H1 (cell line): ENCODE measurements at regions not wholly inside any gene's neighbourhood (a gene's known extent, or its start where the extent isn't known, plus 50 kb on each side); places are given as distances from the start of the nearest gene placed in this dataset.

Source experiments
- BACH1 ChIP-seq: IDR thresholded peaks from 2 replicates; pipeline ENCODE4 v1.6.1; 2012; ENCODE audit warnings: low read length, improper control_type of control experiment
- SIN3A ChIP-seq, 2 experiments: IDR thresholded peaks in 1 of 2; conservative IDR thresholded peaks in 1 of 2; 2 replicates each; pipeline ENCODE4 v1.6.1; 2011 to 2012; ENCODE audit warnings: low read length in 2 of 2, improper control_type of control experiment in 1 of 2, low read depth in 1 of 2, mild to moderate bottlenecking in 1 of 2
- SP4 ChIP-seq: IDR thresholded peaks from 2 replicates; pipeline ENCODE4 v1.6.1; 2012; ENCODE audit warnings: low read length, inconsistent platforms
- SRF ChIP-seq: IDR thresholded peaks from 2 replicates; pipeline ENCODE4 v1.6.1; 2011; ENCODE audit warnings: mild to moderate bottlenecking, low read depth, low read length, moderate library complexity
- TAF7 ChIP-seq: optimal IDR thresholded peaks from 2 replicates; pipeline ENCODE3; 2011; ENCODE audit warnings: low read depth, mild to moderate bottlenecking, inconsistent platforms, low read length, moderate library complexity, borderline replicate concordance

DNA sequence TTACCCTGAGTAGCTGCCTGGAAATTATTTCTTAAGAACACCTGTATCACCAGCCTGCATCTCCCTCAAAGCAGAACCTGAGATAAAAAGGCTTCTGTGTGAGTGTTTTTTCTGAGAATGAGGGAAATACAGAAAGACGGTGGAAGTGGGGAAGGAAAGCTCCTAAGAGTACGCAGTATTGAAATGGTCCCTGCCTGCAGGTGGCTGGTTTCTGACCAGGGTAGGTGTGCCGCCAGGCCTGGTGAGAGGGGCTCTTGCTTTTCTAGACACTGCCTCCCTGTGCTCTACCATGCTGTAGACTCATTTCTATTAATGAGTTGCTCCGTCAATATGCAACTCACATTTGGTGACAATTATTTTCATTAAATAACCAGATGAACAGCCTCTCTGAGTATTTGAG, 201.7 kb downstream of the MAP2K4 start (continued):
- TF ChIP-seq SIN3A (conservative IDR thresholded peaks at IDR 0.05 in 1 of 2, IDR thresholded peaks at IDR 0.05 in 1 of 2; ENCODE audit: low read depth in 1 of 2, low read length in 2 of 2) (no peak), BACH1 (no peak), SP4 (no peak), SRF (no peak), TAF7 (no peak)
- TF ChIP-seq, all 59 proteins: peak for 0
